ENCODE measurements at regions not wholly inside any gene's neighbourhood (a gene's known extent, or its start where the extent isn't known, plus 50 kb on each side); places are given as distances from the start of the nearest gene placed in this dataset.

DNA sequence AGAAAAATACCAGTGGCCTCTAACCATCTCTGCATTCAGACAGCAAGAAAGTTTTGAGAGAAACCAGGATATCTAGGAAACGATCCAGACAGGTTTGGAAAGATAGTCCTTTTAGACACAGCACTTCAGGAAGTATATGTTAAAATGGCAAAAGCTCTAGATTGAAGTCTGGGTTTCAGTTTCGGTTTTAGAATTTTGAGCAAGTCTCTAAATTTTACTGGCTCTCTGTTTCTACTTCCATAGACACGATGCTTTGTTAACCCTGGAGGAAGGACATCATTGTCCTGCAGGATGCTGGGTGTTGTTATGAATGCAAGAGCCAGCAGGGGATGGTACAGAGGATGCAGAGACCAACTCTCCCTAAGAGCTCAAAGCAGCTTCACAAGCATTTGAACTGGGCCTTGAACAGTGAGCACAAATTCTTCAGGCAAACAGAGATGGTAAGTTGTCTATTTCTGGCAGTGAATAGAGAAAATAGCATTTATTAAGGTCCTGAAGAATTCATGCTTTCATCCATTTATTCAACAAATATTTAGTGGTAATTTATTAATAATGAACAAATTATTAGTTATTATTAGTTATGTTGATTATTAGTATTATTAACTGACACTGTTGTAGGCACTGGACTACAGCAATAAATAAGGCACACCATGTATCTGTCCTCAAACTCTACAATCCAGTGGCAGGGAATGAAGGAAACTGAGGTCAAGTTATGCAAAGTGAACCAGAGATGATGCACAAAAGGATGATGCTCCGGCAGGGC lies 152.7 kb upstream of the NRP1 start:
- no peaks in the 10 kb centered on the region for H3K27me3 ChIP-seq

DNA sequence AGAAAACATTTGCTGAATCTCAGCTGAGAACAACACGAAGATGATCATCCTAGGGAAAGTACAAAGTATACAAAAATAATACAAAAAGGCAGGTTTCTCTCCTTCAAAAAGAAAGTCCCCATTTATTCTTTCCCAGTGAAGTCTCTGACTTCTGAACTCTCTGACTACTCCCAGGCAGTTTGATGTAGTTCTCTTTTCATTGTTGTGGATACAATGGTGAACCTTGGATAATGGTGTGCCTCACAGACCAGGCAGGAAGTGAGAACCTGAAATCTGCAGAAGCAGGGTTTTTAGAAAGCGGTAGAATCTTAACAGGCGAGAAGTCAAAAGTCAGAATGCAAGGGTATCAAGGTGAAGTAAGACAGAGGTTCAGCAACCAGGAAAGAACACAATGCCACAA lies 150.8 kb upstream of the NRP1 start:
- Histone ChIP-seq H3K27me3 (no peaks in the 10 kb centered on the region), H3K9me3 (no peaks in the 10 kb centered on the region), H3K4me1 (peaks cover 8% of the 10 kb centered on the region), H3K4me3 (no peak overlapping the region), H3K36me3 (no peaks in the 10 kb centered on the region), H3K27ac (no peak overlapping the region)
- intact Hi-C loops (cut with DNase I) = no loop called here
- no peak for DNase-seq (ENCODE audit: extremely low spot score in 2 of 2)
- TF ChIP-seq POLR2AphosphoS5 (IDR thresholded peaks at IDR 0.05; ENCODE audit: insufficient read depth in 1 of 2, low read depth in 1 of 2) (no peak), POLR2A (IDR thresholded peaks at IDR 0.05) (no peak)
- TF ChIP-seq, protein P1, sequence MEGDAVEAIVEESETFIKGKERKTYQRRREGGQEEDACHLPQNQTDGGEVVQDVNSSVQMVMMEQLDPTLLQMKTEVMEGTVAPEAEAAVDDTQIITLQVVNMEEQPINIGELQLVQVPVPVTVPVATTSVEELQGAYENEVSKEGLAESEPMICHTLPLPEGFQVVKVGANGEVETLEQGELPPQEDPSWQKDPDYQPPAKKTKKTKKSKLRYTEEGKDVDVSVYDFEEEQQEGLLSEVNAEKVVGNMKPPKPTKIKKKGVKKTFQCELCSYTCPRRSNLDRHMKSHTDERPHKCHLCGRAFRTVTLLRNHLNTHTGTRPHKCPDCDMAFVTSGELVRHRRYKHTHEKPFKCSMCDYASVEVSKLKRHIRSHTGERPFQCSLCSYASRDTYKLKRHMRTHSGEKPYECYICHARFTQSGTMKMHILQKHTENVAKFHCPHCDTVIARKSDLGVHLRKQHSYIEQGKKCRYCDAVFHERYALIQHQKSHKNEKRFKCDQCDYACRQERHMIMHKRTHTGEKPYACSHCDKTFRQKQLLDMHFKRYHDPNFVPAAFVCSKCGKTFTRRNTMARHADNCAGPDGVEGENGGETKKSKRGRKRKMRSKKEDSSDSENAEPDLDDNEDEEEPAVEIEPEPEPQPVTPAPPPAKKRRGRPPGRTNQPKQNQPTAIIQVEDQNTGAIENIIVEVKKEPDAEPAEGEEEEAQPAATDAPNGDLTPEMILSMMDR (IDR thresholded peaks at IDR 0.05) = no peak

More for the DNA sequence above, 152.7 kb upstream of the NRP1 start:
- no peak for DNase-seq (ENCODE audit: extremely low spot score in 2 of 2)
- Histone ChIP-seq H3K36me3 (no peaks in the 10 kb centered on the region), H3K9me3 (no peaks in the 10 kb centered on the region), H3K4me1 (peaks cover 9% of the 10 kb centered on the region), H3K4me3 (no peak overlapping the region), H3K27ac (no peak overlapping the region)
- intact Hi-C loops (cut with DNase I) = no loop called here
- TF ChIP-seq POLR2AphosphoS5 (IDR thresholded peaks at IDR 0.05; ENCODE audit: insufficient read depth in 1 of 2, low read depth in 1 of 2) (no peak), POLR2A (IDR thresholded peaks at IDR 0.05) (no peak)
- TF ChIP-seq, protein P1 (IDR thresholded peaks at IDR 0.05) = no peak

DNA sequence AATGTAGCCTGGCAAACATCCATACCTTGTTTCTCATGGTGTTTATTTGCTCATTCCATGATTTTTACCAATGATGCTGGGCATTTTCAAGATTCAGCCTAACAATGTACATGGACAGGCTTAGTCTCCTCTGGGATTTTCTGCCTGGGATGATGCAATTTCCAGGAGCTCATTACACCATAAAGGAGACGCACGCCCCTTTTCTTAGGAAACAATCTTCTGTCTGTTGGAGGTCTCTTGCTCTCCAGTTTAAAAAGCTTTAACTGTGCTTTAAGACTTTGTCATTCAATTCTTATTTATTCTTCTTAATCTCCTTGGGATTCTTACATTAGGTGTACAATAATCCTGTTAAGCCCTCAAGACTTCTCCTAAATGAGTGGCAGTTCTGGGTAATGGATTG lies 150.3 kb upstream of the NRP1 start:
- intact Hi-C loops (cut with DNase I) = no loop called here
- Histone ChIP-seq H3K4me3 (no peak overlapping the region), H3K4me1 (peaks cover 3% of the 10 kb centered on the region), H3K27ac (no peak overlapping the region), H3K9me3 (no peaks in the 10 kb centered on the region), H3K36me3 (no peaks in the 10 kb centered on the region), H3K27me3 (no peaks in the 10 kb centered on the region)
- TF ChIP-seq POLR2A (IDR thresholded peaks at IDR 0.05) = no peak
- no peak for TF ChIP-seq POLR2AphosphoS5 (IDR thresholded peaks at IDR 0.05; ENCODE audit: insufficient read depth in 1 of 2, low read depth in 1 of 2)
- TF ChIP-seq, protein P1 (IDR thresholded peaks at IDR 0.05) = no peak
- DNase-seq (ENCODE audit: extremely low spot score in 2 of 2) = no peak

DNA sequence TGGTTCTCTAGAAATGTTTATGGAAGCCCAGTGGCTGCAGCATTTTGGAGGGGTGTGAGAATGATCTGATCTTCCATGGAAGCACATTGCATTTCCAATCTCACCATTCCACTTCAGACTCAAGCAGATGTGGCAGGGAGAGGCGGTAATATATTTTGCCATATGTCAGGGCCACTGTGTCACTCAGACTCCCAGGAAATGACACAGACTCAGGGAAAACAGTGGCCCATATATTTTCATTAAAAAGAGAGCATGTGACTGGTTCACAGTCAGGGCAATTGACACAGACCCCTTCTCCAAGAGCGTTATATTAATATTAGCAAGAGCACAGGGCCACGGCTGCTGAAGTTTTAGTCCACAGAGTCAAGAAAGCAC lies 149.3 kb upstream of the NRP1 start:
- TF ChIP-seq POLR2A (IDR thresholded peaks at IDR 0.05) (no peak), POLR2AphosphoS5 (IDR thresholded peaks at IDR 0.05; ENCODE audit: insufficient read depth in 1 of 2, low read depth in 1 of 2) (no peak)
- TF ChIP-seq, protein P1 (IDR thresholded peaks at IDR 0.05) = no peak
- Histone ChIP-seq H3K27me3 (no peaks in the 10 kb centered on the region), H3K9me3 (no peaks in the 10 kb centered on the region), H3K27ac (no peak overlapping the region), H3K4me1 (no peaks in the 10 kb centered on the region), H3K4me3 (no peak overlapping the region), H3K36me3 (no peaks in the 10 kb centered on the region)
- intact Hi-C loops (cut with DNase I) = no loop called here
- no peak for DNase-seq (ENCODE audit: extremely low spot score in 2 of 2)

DNA sequence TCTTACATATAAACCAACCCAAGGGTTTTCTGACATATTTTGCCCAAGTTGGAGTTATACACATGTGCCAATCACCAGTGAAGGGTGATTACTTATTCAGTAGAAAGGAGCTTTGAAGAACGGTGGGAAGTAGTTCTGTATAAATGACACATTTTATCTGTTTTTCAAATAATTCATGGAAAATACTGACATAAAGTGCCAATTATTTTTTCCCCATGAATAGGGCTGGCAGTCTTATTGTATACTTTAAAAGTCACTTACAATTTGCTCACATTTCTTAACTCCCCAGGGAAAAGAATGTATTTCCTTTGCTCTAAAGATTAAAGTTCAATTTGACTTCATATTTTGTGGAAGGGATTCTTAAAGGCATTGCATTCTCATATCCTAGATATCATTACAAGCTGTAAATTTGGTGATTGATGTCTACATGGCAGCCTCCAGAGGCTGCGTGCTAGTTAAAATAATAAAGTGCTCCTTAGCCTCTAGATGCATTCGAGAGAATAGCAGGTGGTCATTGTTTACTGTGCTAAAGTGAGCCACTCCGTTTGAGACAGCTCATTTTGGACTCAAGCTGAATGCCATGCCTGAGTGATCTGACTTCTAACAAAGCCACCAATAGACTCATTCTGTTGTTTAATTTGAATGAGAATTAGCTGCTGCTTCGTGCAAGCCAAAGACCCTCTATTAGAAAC lies 148.8 kb upstream of the NRP1 start:
- Histone ChIP-seq H3K27ac (no peak overlapping the region), H3K4me1 (no peaks in the 10 kb centered on the region), H3K4me3 (no peak overlapping the region), H3K36me3 (no peaks in the 10 kb centered on the region), H3K27me3 (no peaks in the 10 kb centered on the region), H3K9me3 (no peaks in the 10 kb centered on the region)
- no peak for DNase-seq (ENCODE audit: extremely low spot score in 2 of 2)
- intact Hi-C loops (cut with DNase I) = no loop called here
- TF ChIP-seq POLR2AphosphoS5 (IDR thresholded peaks at IDR 0.05; ENCODE audit: insufficient read depth in 1 of 2, low read depth in 1 of 2) = no peak
- TF ChIP-seq, protein P1 (IDR thresholded peaks at IDR 0.05) = no peak
- TF ChIP-seq POLR2A (IDR thresholded peaks at IDR 0.05) = no peak
